ENCODE measurements at regions not wholly inside any gene's neighbourhood (a gene's known extent, or its start where the extent isn't known, plus 50 kb on each side); places are given as distances from the start of the nearest gene placed in this dataset.

- Histone ChIP-seq H3K79me2 (ENCODE audit: insufficient read depth) (no peaks in the 10 kb centered on the region), H3K27me3 (ENCODE audit: insufficient read depth) (no peaks in the 10 kb centered on the region), H4K20me1 (ENCODE audit: insufficient read depth) (no peaks in the 10 kb centered on the region), H2AFZ (ENCODE audit: low read depth) (no peak overlapping the region), H3K9me2 (no peaks in the 10 kb centered on the region), H3K4me1 (ENCODE audit: control insufficient read depth in 1 of 2, insufficient read depth in 2 of 2, low read depth in 1 of 2, low read length in 1 of 2) (no peaks in the 10 kb centered on the region), H3K9me3 (no peaks in the 10 kb centered on the region), H3K4me3 (ENCODE audit: low read depth in 2 of 2, low read length in 1 of 2) (no peak overlapping the region), H3F3A (replicated peaks; ENCODE audit: insufficient read depth) (no peaks in the 10 kb centered on the region), H3K27ac (ENCODE audit: low read depth in 2 of 2, low read length in 1 of 2) (no peak overlapping the region), H3K9ac (no peak overlapping the region), H3K4me2 (no peak overlapping the region), H3K36me3 (replicated peaks in 1 of 2; ENCODE audit: control insufficient read depth in 1 of 2, insufficient read depth in 2 of 2, low read length in 1 of 2) (no peaks in the 10 kb centered on the region)
- ChIA-PET CTCF (no interaction called here), POLR2A (no interaction called here)
- 28% methylated on average over 2 of the region's 2 CpGs for WGBS (ENCODE audit: low lambda C conversion rate)
- TF ChIP-seq POLR2AphosphoS5 (IDR thresholded peaks at IDR 0.05; ENCODE audit: low read depth, low read length): no peak
- no peak for TF ChIP-seq MEF2A (IDR thresholded peaks at IDR 0.05; ENCODE audit: borderline replicate concordance, low read depth)
- no peak for TF ChIP-seq GATA2 (CRISPR knock-in tag; IDR thresholded peaks at IDR 0.05)
- TF ChIP-seq GABPA (IDR thresholded peaks at IDR 0.05; ENCODE audit: low read depth): no peak
- TF ChIP-seq TAF1 (IDR thresholded peaks at IDR 0.05; ENCODE audit: borderline replicate concordance, low read depth, low read length): no peak
- no peak for TF ChIP-seq ZBTB33 (IDR thresholded peaks at IDR 0.05; ENCODE audit: borderline replicate concordance, low read depth)
- TF ChIP-seq CTCF (IDR thresholded peaks at IDR 0.05): no peak
- no peak for TF ChIP-seq RAD21 (IDR thresholded peaks at IDR 0.05; ENCODE audit: low read length)
- TF ChIP-seq EP300 (IDR thresholded peaks at IDR 0.05; ENCODE audit: borderline replicate concordance in 1 of 2, low read depth in 1 of 2, low read length in 1 of 2): no peak
- no peak for DNase-seq
Measured at GRCh38 chr11:22521226-22521625, 104.4 kb downstream of the FANCF start.

GRCh38 chr11:22520521-22520920 is 105.1 kb downstream of the FANCF start:
- no peaks in the 10 kb centered on the region for H3K27me3 ChIP-seq (ENCODE audit: insufficient read depth)
- no peaks in the 10 kb centered on the region for H3K9me3 ChIP-seq
- POLR2A ChIA-PET: no interaction called here
- CTCF ChIA-PET: no interaction called here
- H3F3A ChIP-seq (replicated peaks; ENCODE audit: insufficient read depth): no peaks in the 10 kb centered on the region
- H3K9me2 ChIP-seq: no peaks in the 10 kb centered on the region
- H3K27ac ChIP-seq (ENCODE audit: low read depth in 2 of 2, low read length in 1 of 2): no peak overlapping the region
- DNase-seq: no peak
- no peak overlapping the region for H3K4me3 ChIP-seq (ENCODE audit: low read depth in 2 of 2, low read length in 1 of 2)
- no peaks in the 10 kb centered on the region for H3K79me2 ChIP-seq (ENCODE audit: insufficient read depth)
- H3K9ac ChIP-seq: no peak overlapping the region
- no peaks in the 10 kb centered on the region for H3K36me3 ChIP-seq (replicated peaks in 1 of 2; ENCODE audit: control insufficient read depth in 1 of 2, insufficient read depth in 2 of 2, low read length in 1 of 2)
- H2AFZ ChIP-seq (ENCODE audit: low read depth): no peak overlapping the region
- no peaks in the 10 kb centered on the region for H4K20me1 ChIP-seq (ENCODE audit: insufficient read depth)
- H3K4me2 ChIP-seq: no peak overlapping the region
- H3K4me1 ChIP-seq (ENCODE audit: control insufficient read depth in 1 of 2, insufficient read depth in 2 of 2, low read depth in 1 of 2, low read length in 1 of 2): peaks cover 0 to 5% of the 10 kb centered on the region in 2 experiments; a peak in 2 of 4 replicates
- no peak for TF ChIP-seq GABPA (IDR thresholded peaks at IDR 0.05; ENCODE audit: low read depth)
- no peak for TF ChIP-seq YY1 (IDR thresholded peaks at IDR 0.05; ENCODE audit: low read depth)
- no peak for TF ChIP-seq SMC3 (IDR thresholded peaks at IDR 0.05; ENCODE audit: low read depth, low read length)
- no peak for TF ChIP-seq USF2 (IDR thresholded peaks at IDR 0.05; ENCODE audit: borderline replicate concordance, low read depth, low read length)
- no peak for TF ChIP-seq CHD2 (IDR thresholded peaks at IDR 0.05; ENCODE audit: low read length, partially characterized antibody)
- TF ChIP-seq RAD21 (IDR thresholded peaks at IDR 0.05; ENCODE audit: low read length): no peak
- TF ChIP-seq PBX3 (IDR thresholded peaks at IDR 0.05): no peak
- no peak for TF ChIP-seq JUND (IDR thresholded peaks at IDR 0.05)
- no peak for TF ChIP-seq FOSL2 (IDR thresholded peaks at IDR 0.05; ENCODE audit: borderline replicate concordance, low read depth)
- TF ChIP-seq ELF1 (IDR thresholded peaks at IDR 0.05): no peak
- TF ChIP-seq NFIC (IDR thresholded peaks at IDR 0.05; ENCODE audit: borderline replicate concordance): no peak
- no peak for TF ChIP-seq EZH2phosphoT487 (IDR thresholded peaks at IDR 0.05; ENCODE audit: borderline replicate concordance, low read depth)
- TF ChIP-seq ZBTB33 (IDR thresholded peaks at IDR 0.05; ENCODE audit: borderline replicate concordance, low read depth): no peak
- TF ChIP-seq FOXJ3 (CRISPR knock-in tag; IDR thresholded peaks at IDR 0.05): no peak
- TF ChIP-seq GATA2 (CRISPR knock-in tag; IDR thresholded peaks at IDR 0.05): no peak
- no peak for TF ChIP-seq USF1 (IDR thresholded peaks at IDR 0.05; ENCODE audit: borderline replicate concordance, low read depth)

Data from SK-N-SH (cell line).